Esophagus squamous epithelium (tissue), 5 donors: ENCODE measurements at regions not wholly inside any gene's neighbourhood (a gene's known extent, or its start where the extent isn't known, plus 50 kb on each side); places are given as distances from the start of the nearest gene placed in this dataset.
"Not testable (repeated sequence)": the region's sequence is repeated elsewhere in the genome, so short reads cannot be mapped to it uniquely, and the experiment has no call there.

ENCODE experiments used
- DNase-seq: peaks from one replicate; lab custom pipeline; 2025; lab: John Stamatoyannopoulos, UW
- H3K27ac ChIP-seq, 4 donors: fragments of 200-600 bp; sonication (generic); one replicate each; pipeline ENCODE4 v1.5.1; 2016 to 2019; ENCODE audit warnings: mild to moderate bottlenecking in 1 of 4
- H3K27me3 ChIP-seq, 4 donors: fragments of 200-600 bp; sonication (generic); 1 replicate in 3 of 4; 2 replicates in 1 of 4; pipeline versions ENCODE4 v1.5.1 to v1.6.0; 2017 to 2021; ENCODE audit warnings: antibody characterized with exemption in 1 of 4
- H3K36me3 ChIP-seq, 3 donors: fragments of 200-600 bp; sonication (generic); one replicate each; pipeline ENCODE4 v1.5.1; 2016 to 2019
- H3K4me1 ChIP-seq, 3 donors: fragments of 200-600 bp; sonication (generic); one replicate each; pipeline ENCODE4 v1.5.1; 2017 to 2019
- H3K4me3 ChIP-seq, 4 donors: fragments of 200-600 bp; sonication (generic); 1 replicate in 3 of 4; 2 replicates in 1 of 4; pipeline ENCODE4 v1.5.1; 2016 to 2019; ENCODE audit warnings: mild to moderate bottlenecking in 2 of 4, moderate library complexity in 1 of 4
- H3K9me3 ChIP-seq, 3 donors: fragments of 200-600 bp; sonication (generic); one replicate each; pipeline ENCODE4 v1.5.1; 2016 to 2019
- CTCF ChIP-seq, 6 experiments: fragments of 450-650 bp in 4 of 6; fragments of 200-600 bp in 2 of 6; sonication (generic) in 2 of 6; IDR thresholded peaks; one replicate each; pipeline ENCODE4 v1.5.1; 2016 to 2019; ENCODE audit warnings: antibody characterized with exemption in 6 of 6, mild to moderate bottlenecking in 4 of 6, moderate library complexity in 4 of 6
- POLR2A ChIP-seq, 4 donors: fragments of 450-650 bp; IDR thresholded peaks; one replicate each; pipeline ENCODE4 v1.6.1; 2017; ENCODE audit warnings: antibody characterized with exemption in 4 of 4, mild to moderate bottlenecking in 4 of 4, moderate library complexity in 3 of 4
- WGBS, 2 donors: methylation state at CpG; one replicate each; pipeline ENCODE4 v1.1.5; 2018; 5-methylcytosine and 5-hydroxymethylcytosine counted together
- intact Hi-C: fragments of 100-400 bp; cut with DNase I; formaldehyde crosslinking; loops from one replicate; pipeline ENCODE4 v1.15.0; 2022
- donor health status: DM: yes; HTN: yes; CAD: no.

- no peak overlapping the region for H3K4me3 ChIP-seq
- H3K27ac ChIP-seq = no peak overlapping the region
- H3K36me3 ChIP-seq = no peaks in the 10 kb centered on the region
- no peaks in the 10 kb centered on the region for H3K4me1 ChIP-seq
- intact Hi-C loops = no loop called here
- no peaks in the 10 kb centered on the region for H3K9me3 ChIP-seq
- no peak for TF ChIP-seq CTCF (IDR thresholded peaks at IDR 0.05)
- TF ChIP-seq POLR2A (IDR thresholded peaks at IDR 0.05) = no peak
- WGBS, 2 donors = 92 to 93% methylated on average over 4 of the region's 4 CpGs
- no peak for DNase-seq
- H3K27me3 ChIP-seq = no peaks in the 10 kb centered on the region
These were observed 54.2 kb upstream of the NFIA start for GRCh38 chr1:61028136-61028535.

- H3K9me3 ChIP-seq, H3K4me3 ChIP-seq, intact Hi-C loops, H3K4me1 ChIP-seq, H3K36me3 ChIP-seq, H3K27me3 ChIP-seq, H3K27ac ChIP-seq, DNase-seq: not testable (repeated sequence)
- 67 to 73% methylated on average over 7 of the region's 7 CpGs for WGBS, 2 donors
These were observed 64.3 kb upstream of the NFIA start for GRCh38 chr1:61018068-61018467.

GRCh38 chr1:61017651-61018050 is 64.7 kb upstream of the NFIA start:
- TF ChIP-seq POLR2A (IDR thresholded peaks at IDR 0.05) = no peak
- no peak for TF ChIP-seq CTCF (IDR thresholded peaks at IDR 0.05)
- DNase-seq = no peak
- Histone ChIP-seq H3K9me3 (no peaks in the 10 kb centered on the region), H3K4me3 (no peak overlapping the region), H3K4me1 (no peaks in the 10 kb centered on the region), H3K36me3 (no peaks in the 10 kb centered on the region), H3K27ac (no peak overlapping the region), H3K27me3 (peaks cover 0 to 9% (median 0%) of the 10 kb centered on the region in 4 donors)
- intact Hi-C loops = no loop called here
- 71 to 72% methylated on average over 1 of the region's 1 CpG for WGBS, 2 donors

- Histone ChIP-seq H3K9me3 (no peaks in the 10 kb centered on the region), H3K4me1 (no peaks in the 10 kb centered on the region), H3K4me3 (no peak overlapping the region), H3K36me3 (no peaks in the 10 kb centered on the region), H3K27ac (no peak overlapping the region), H3K27me3 (peaks cover 0 to 9% (median 0%) of the 10 kb centered on the region in 4 donors)
- no peak for DNase-seq
- TF ChIP-seq CTCF (IDR thresholded peaks at IDR 0.05) = no peak
- no peak for TF ChIP-seq POLR2A (IDR thresholded peaks at IDR 0.05)
- 38 to 60% methylated on average over 4 of the region's 4 CpGs for WGBS, 2 donors
- intact Hi-C loops = no loop called here
These were observed 68.3 kb upstream of the NFIA start for GRCh38 chr1:61013946-61014667.

GRCh38 chr1:61013189-61013945 is 69.0 kb upstream of the NFIA start:
- H3K27me3 ChIP-seq = peaks cover 0 to 9% (median 0%) of the 10 kb centered on the region in 4 donors

More at GRCh38 chr1:61013189-61013945, 69.0 kb upstream of the NFIA start:
- TF ChIP-seq POLR2A (IDR thresholded peaks at IDR 0.05) (no peak), CTCF (IDR thresholded peaks at IDR 0.05) (no peak)
- DNase-seq = no peak
- Histone ChIP-seq H3K36me3 (no peaks in the 10 kb centered on the region), H3K4me1 (no peaks in the 10 kb centered on the region), H3K4me3 (no peak overlapping the region), H3K27ac (no peak overlapping the region), H3K9me3 (no peaks in the 10 kb centered on the region)
- WGBS, 2 donors = 61 to 67% methylated on average over 4 of the region's 4 CpGs
- intact Hi-C loops = no loop called here
